GM19455 (cell line): ENCODE measurements at regions not wholly inside any gene's neighbourhood (a gene's known extent, or its start where the extent isn't known, plus 50 kb on each side); places are given as distances from the start of the nearest gene placed in this dataset.

Experiments used
- ATAC-seq: cut with Tn5 transposase; IDR thresholded peaks from one replicate; pipeline ENCODE4 v1.9.1; 2021; ENCODE audit not compliant: unreplicated experiment

GRCh38 chr6:14426281-14426680 lies 308.7 kb downstream of the CD83 start:
- no peak for ATAC-seq

GRCh38 chr6:14428269-14428668 lies 310.7 kb downstream of the CD83 start:
- ATAC-seq: no peak

GRCh38 chr6:14429396-14429795 lies 311.8 kb downstream of the CD83 start:
- ATAC-seq: no peak

- ATAC-seq: no peak
Measured at GRCh38 chr6:14430218-14430617, 312.6 kb downstream of the CD83 start.

GRCh38 chr6:14431385-14432330 lies 314.1 kb downstream of the CD83 start:
- no peak for ATAC-seq

- ATAC-seq: no peak
Measured at GRCh38 chr6:14434916-14435690, 317.5 kb downstream of the CD83 start.

- ATAC-seq: no peak
Measured at GRCh38 chr6:14436592-14437132, 319.1 kb downstream of the CD83 start.

GRCh38 chr6:14439419-14439818 lies 321.8 kb downstream of the CD83 start:
- no peak for ATAC-seq

GRCh38 chr6:14440215-14440910 lies 322.8 kb downstream of the CD83 start:
- no peak for ATAC-seq

GRCh38 chr6:14440940-14441781 lies 323.6 kb downstream of the CD83 start:
- no peak for ATAC-seq

GRCh38 chr6:14442242-14442641 lies 324.7 kb downstream of the CD83 start:
- ATAC-seq: no peak

GRCh38 chr6:14443629-14444268 lies 326.2 kb downstream of the CD83 start:
- no peak for ATAC-seq

- ATAC-seq: no peak
Measured at GRCh38 chr6:14444295-14444972, 326.9 kb downstream of the CD83 start.

GRCh38 chr6:14447240-14447639 lies 329.7 kb downstream of the CD83 start:
- ATAC-seq: no peak

GRCh38 chr6:14448246-14448645 lies 330.7 kb downstream of the CD83 start:
- ATAC-seq: no peak

GRCh38 chr6:14450133-14450504 lies 332.5 kb downstream of the CD83 start:
- no peak for ATAC-seq

- no peak for ATAC-seq
Measured at GRCh38 chr6:14450578-14450977, 333.0 kb downstream of the CD83 start.

GRCh38 chr6:14451594-14452374 lies 334.2 kb downstream of the CD83 start:
- ATAC-seq: no peak
